Stimulated activated CD8-positive, alpha-beta memory T cell treated with anti-CD3 and anti-CD28 coated beads, Interleukin-15, amount 100 ng/mL, for 48 hours (primary cell): ENCODE measurements at regions not wholly inside any gene's neighbourhood (a gene's known extent, or its start where the extent isn't known, plus 50 kb on each side); places are given as distances from the start of the nearest gene placed in this dataset.
"Not testable (repeated sequence)": the region's sequence is repeated elsewhere in the genome, so short reads cannot be mapped to it uniquely, and the experiment has no call there.

Experiments used
- DNase-seq, 2 donors: peaks; one replicate each; pipeline ENCODE4 v3.0.0-alpha.2; 2020; ENCODE audit warnings: low read depth in 2 of 2

GRCh38 chr7:142469696-142470543 lies 212.1 kb upstream of the PRSS58 start:
- DNase-seq = no peak

- no peak for DNase-seq
Observed at GRCh38 chr7:142468871-142469665, 211.2 kb upstream of the PRSS58 start.

DNA sequence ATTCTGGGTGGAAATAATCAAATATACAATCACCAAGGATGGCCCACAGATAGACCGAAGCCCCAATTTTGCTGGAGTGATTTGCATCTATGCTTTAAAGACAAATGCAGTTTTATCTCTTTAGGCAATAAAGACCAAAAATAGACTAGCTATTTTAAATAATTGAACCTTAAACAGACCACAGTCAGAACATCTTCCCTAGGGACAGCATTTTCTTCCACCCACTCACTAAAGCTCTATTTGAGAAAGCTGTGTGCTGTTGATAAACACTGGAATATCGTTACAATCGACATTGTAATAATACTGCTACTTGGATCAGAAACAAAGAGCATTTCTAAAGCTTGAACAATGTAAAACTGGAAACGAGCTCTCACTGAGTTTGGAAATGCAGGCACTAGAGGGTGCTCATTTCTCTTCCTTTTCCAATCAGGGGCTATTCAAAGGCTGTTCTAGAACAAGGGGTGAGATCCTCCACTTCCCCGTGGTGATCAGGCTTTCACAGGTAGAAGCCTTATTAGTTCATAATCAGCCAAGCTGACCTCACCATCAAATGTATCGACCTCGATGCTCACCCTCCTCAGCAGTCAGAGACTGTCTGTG lies 209.3 kb upstream of the PRSS58 start:
- DNase-seq = not testable (repeated sequence)

DNA sequence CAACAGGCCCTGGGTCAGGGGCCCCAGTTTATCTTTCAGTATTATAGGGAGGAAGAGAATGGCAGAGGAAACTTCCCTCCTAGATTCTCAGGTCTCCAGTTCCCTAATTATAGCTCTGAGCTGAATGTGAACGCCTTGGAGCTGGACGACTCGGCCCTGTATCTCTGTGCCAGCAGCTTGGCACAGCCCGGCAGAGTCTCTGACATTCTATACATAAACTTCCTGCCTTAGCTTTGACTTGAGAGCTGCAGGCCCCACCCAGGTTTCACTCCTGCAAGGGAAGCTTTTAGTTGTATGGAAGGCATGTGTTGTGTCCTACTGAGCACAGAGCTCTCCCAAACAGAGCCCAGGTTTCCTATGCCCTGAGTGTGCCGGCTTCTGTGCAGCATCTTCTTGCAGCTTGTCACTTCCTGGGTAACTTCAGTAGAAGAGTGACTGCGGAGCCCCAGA lies 205.6 kb upstream of the PRSS58 start:
- DNase-seq = no peak

GRCh38 chr7:142461437-142461836 lies 203.6 kb upstream of the PRSS58 start:
- no peak for DNase-seq

DNA sequence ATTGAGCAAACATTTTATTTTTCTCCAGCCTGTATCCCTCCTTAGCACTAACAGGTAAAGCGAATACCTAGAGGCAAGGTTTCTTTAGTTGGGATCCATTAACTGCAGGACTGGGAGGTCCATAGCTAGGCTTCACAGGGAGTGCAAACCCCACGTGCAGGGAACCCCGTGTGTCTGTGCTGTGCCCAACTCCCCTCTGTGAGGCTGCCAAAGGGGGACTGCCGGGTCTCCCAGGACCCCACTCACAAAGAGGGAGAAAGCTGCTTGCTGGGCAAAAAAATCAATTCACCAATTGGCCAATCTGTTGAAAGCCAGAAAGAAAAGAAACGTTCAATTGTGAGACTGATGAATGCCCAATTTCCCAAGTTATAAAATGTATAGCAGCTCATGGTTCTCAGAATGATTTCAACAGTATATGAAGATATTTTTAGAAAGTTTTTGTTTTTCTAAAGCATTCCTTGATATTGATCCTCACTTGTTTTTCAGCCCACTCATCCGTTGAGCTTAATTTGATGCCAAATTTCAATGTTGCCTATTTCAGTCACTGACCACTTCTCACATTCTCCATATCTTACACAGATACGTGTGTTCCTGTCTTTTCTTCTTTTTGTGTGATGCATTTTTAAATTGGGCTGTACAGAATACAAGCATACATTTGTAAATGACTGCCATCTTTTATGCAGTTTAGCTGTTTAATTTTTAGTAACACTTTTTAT lies 202.7 kb upstream of the PRSS58 start:
- DNase-seq = no peak

DNA sequence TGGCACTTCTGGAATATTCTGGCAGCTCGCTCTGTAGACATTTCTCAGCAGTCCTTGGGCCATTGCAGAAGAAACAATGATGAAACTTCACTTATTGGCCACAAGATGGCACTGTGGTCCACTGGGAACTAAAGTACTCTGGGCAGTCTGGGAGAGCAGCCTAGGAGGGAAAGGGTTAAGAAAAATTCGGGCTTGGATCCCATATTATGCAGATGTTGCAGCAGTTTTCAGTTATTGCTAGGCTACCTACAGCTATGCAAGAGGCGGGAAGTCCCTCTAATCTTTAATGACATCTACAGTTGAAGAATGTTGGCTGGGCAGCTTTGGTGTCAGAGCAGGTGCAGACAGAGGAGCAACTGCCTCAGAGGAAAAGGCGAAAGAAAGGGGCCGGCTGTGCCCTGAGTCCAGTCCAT lies 201.7 kb upstream of the PRSS58 start:
- no peak for DNase-seq

GRCh38 chr7:142457146-142457703 lies 199.4 kb upstream of the PRSS58 start:
- DNase-seq = no peak

GRCh38 chr7:142455392-142455791 lies 197.5 kb upstream of the PRSS58 start:
- no peak for DNase-seq

DNA sequence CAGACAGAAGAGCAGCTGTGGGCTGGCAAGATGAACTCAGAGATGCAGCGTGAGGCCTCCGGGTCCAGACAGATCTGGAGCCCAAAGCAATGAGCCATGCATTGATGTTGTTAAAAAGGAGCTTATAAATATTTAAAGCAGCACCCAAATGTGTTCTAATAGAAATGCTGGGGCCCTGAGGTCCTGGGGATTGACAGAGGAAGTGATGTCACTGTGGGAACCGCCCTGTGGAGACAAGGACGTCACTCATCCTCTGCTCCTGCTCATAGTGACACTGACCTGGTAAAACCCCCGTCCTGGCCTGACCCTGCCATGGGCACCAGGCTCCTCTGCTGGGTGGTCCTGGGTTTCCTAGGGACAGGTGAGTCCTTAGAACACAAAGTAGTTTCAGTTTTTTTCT lies 197.0 kb upstream of the PRSS58 start:
- no peak for DNase-seq

DNA sequence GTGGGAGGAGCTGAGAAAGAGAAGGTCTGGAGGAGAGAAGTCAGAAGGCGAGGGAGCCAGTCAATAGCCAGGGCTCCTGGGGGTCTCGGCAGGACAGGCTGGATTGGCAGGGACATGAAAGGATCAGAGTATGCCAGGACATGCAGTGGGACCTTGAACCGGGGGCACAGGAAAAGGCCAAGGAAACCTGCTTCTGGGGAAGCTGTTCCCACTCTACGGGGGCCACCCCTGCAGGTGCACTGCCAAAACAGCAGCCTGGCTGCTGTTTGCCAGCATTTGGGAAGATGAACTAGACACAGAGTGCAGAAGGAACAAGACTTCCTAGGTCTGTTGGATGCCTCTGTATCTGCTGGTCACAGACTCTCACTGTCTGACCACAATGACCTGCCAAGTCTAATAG lies 194.9 kb upstream of the PRSS58 start:
- no peak for DNase-seq

DNA sequence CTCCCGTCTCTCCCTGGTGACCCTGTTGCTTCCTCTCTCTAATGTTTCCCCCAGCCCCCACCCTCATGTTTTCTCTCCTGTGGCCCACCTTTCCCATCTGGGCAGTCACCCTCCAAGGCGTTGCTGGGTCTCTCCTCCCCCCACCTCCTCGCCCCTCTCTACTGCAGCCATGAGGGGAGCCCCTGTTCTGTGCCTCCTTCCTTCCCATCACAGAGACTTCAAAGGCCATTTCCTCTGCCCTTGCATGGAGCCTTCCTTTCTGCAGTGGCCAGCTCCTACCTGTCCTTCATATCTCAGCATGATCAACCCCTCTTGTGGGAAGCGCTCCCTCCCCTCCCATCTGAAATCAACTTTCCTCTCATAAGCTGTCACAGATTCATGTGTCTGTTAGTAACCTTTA lies 194.0 kb upstream of the PRSS58 start:
- DNase-seq = no peak

DNA sequence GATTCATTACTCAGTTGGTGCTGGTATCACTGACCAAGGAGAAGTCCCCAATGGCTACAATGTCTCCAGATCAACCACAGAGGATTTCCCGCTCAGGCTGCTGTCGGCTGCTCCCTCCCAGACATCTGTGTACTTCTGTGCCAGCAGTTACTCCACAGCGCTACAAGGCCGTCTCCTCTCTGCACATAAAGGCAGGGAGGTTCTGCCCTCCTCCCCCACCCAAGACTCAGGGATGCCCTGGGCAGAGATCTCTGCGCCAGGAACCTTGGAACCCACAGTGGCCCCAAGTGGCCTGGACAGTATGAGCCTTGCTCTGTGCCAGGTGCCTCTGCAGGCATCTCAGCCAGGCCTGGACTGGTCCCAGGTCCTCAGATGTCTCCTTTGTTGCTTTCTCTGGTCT lies 193.4 kb upstream of the PRSS58 start:
- DNase-seq = no peak

DNA sequence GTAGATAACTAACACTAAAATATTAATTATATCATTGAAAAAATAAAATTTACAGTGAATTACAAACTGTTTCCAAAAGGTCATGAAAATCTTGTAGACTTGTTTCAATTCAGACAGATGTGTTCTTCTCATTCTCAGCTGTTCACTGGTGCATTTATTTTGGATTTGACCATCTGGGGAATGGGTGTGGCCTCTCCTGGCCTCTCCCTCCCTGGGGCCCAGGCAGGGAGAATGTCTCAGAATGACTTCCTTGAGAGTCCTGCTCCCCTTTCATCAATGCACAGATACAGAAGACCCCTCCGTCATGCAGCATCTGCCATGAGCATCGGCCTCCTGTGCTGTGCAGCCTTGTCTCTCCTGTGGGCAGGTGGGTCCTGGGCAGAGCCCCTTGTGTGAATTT lies 192.8 kb upstream of the PRSS58 start:
- no peak for DNase-seq

DNA sequence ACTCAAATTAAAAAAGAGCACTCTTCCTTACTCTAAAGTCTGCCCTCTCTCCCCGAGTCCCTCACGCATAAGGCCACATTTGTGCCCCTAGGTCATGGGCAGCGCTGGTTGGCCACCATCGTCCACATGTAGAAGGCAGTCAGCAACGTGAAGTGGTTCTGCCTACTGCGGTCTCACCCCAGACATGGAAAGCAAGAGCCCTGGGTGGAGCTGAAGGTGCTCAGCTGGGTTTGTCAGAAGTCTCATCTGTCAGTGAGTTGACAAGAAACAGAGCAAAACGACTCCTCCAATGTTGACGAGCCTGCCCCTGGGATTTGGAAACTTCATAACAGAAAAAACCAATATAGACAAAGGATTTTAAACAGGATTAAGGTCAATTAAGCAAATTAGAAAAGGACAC lies 192.3 kb upstream of the PRSS58 start:
- no peak for DNase-seq

DNA sequence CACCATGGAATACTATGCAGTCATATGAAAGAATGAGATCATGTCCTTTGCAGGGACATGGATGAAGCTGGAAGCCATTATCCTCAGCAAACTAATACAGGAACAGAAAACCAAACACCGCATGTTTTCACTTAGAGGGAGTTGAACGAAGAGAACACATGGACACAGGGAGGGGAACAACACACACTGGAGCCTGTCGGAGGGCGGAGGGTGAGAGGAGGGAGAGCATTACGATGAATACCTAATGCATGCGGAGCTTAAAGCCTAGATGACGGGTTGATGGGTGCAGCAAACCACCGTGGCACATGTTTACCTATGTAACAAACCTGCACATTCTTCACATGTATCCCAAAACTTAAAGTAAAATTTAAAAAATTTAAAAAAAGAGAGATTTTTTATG lies 191.0 kb upstream of the PRSS58 start:
- not testable (repeated sequence) for DNase-seq

GRCh38 chr7:142447762-142448161 lies 189.9 kb upstream of the PRSS58 start:
- no peak for DNase-seq

GRCh38 chr7:142445019-142445686 lies 187.3 kb upstream of the PRSS58 start:
- DNase-seq = no peak

GRCh38 chr7:142443216-142444010 lies 185.6 kb upstream of the PRSS58 start:
- no peak for DNase-seq

- DNase-seq = no peak
Observed at GRCh38 chr7:142442396-142442795, 184.5 kb upstream of the PRSS58 start.
